ENCODE measurements at regions not wholly inside any gene's neighbourhood (a gene's known extent, or its start where the extent isn't known, plus 50 kb on each side); places are given as distances from the start of the nearest gene placed in this dataset.
A peak's percentile ranks its signal among the peaks of the same experiment; 100 is the strongest.

GRCh38 chr5:38607396-38607795 is 51.0 kb upstream of the LIFR start:
- DNase-seq (no peak), ATAC-seq (peak in 2 of 8 donors; percentile 33 to 51)
- H3K27ac ChIP-seq, result no peak overlapping the region
- intact Hi-C loops (cut with DNase I), result loop anchor here in 1 of 10 donors (5.0 kb wide), 1 partner anchor 720 kb away; no protein-coding TSS in a partner anchor
- TF ChIP-seq CTCF (IDR thresholded peaks at IDR 0.05), result no peak
- H3K36me3 ChIP-seq, result no peaks in the 10 kb centered on the region
- peaks cover 0 to 20% (median 4%) of the 10 kb centered on the region in 9 donors for H3K4me1 ChIP-seq
- H3K9me3 ChIP-seq, result no peaks in the 10 kb centered on the region
- 65 to 70% methylated on average over 3 of the region's 3 CpGs for WGBS, 2 donors
- H3K27me3 ChIP-seq, result no peaks in the 10 kb centered on the region
- H3K4me3 ChIP-seq, result no peak overlapping the region

GRCh38 chr5:38607930-38608564 is 51.6 kb upstream of the LIFR start:
- Histone ChIP-seq H3K4me3 (no peak overlapping the region), H3K36me3 (no peaks in the 10 kb centered on the region), H3K4me1 (peaks cover 0 to 16% (median 5%) of the 10 kb centered on the region in 9 donors), H3K27ac (no peak overlapping the region), H3K9me3 (no peaks in the 10 kb centered on the region), H3K27me3 (no peaks in the 10 kb centered on the region)
- no peak for TF ChIP-seq CTCF (IDR thresholded peaks at IDR 0.05)
- ATAC-seq (no peak), DNase-seq (no peak)
- 84 to 86% methylated on average over 5 of the region's 5 CpGs for WGBS, 2 donors
- intact Hi-C loops (cut with DNase I), result loop anchor here in 1 of 10 donors (5.0 kb wide), 1 partner anchor 721 kb away; no protein-coding TSS in a partner anchor

GRCh38 chr5:38608874-38609273 is 52.4 kb upstream of the LIFR start:
- H3K36me3 ChIP-seq, result no peaks in the 10 kb centered on the region
- no peak overlapping the region for H3K27ac ChIP-seq
- DNase-seq, result no peak
- TF ChIP-seq CTCF (IDR thresholded peaks at IDR 0.05), result no peak
- 92 to 97% methylated on average over 1 of the region's 1 CpG for WGBS, 2 donors
- H3K27me3 ChIP-seq, result no peaks in the 10 kb centered on the region
- peaks cover 0 to 16% (median 8%) of the 10 kb centered on the region in 9 donors for H3K4me1 ChIP-seq
- ATAC-seq, result no peak
- no peaks in the 10 kb centered on the region for H3K9me3 ChIP-seq
- no peak overlapping the region for H3K4me3 ChIP-seq
- intact Hi-C loops (cut with DNase I), result loop anchor here in 1 of 10 donors (5.0 kb wide), 1 partner anchor 722 kb away; no protein-coding TSS in a partner anchor

- H3K4me3 ChIP-seq, result no peak overlapping the region
- intact Hi-C loops (cut with DNase I), result no loop called here
- no peak for DNase-seq
Observed at GRCh38 chr5:38612851-38613250, 56.4 kb upstream of the LIFR start.

More at GRCh38 chr5:38612851-38613250, 56.4 kb upstream of the LIFR start:
- H3K27ac ChIP-seq, result no peak overlapping the region
- H3K9me3 ChIP-seq, result peaks cover 0 to 6% (median under 1%) of the 10 kb centered on the region in 11 donors
- no peak for TF ChIP-seq CTCF (IDR thresholded peaks at IDR 0.05)
- no peaks in the 10 kb centered on the region for H3K36me3 ChIP-seq
- peaks cover 0 to 31% (median 9%) of the 10 kb centered on the region in 9 donors for H3K4me1 ChIP-seq
- no peak for ATAC-seq
- no peaks in the 10 kb centered on the region for H3K27me3 ChIP-seq

All from heart right ventricle (tissue), 16 donors.